GM21737 (cell line): ENCODE measurements at regions not wholly inside any gene's neighbourhood (a gene's known extent, or its start where the extent isn't known, plus 50 kb on each side); places are given as distances from the start of the nearest gene placed in this dataset.
"Not testable (repeated sequence)": the region's sequence is repeated elsewhere in the genome, so short reads cannot be mapped to it uniquely, and the experiment has no call there.

Experiments used
- ATAC-seq: cut with Tn5 transposase; IDR thresholded peaks from one replicate; pipeline ENCODE4 v1.9.1; 2021; ENCODE audit warnings: mild to moderate bottlenecking, moderate library complexity; ENCODE audit not compliant: unreplicated experiment

- no peak for ATAC-seq
Measured at GRCh38 chr21:19490481-19490880, 1086.9 kb upstream of the TMPRSS15 start.

- ATAC-seq = not testable (repeated sequence)
Measured at GRCh38 chr21:19493437-19494241, 1090.1 kb upstream of the TMPRSS15 start.

- ATAC-seq = no peak
Measured at GRCh38 chr21:19501115-19501514, 1097.5 kb upstream of the TMPRSS15 start.

GRCh38 chr21:19507682-19508260, 1104.2 kb upstream of the TMPRSS15 start:
- ATAC-seq = no peak

- no peak for ATAC-seq
Measured at GRCh38 chr21:19508442-19508841, 1104.9 kb upstream of the TMPRSS15 start.

GRCh38 chr21:19508844-19509243, 1105.3 kb upstream of the TMPRSS15 start:
- ATAC-seq = no peak

- ATAC-seq = no peak
Measured at GRCh38 chr21:19510057-19510456, 1106.5 kb upstream of the TMPRSS15 start.

- ATAC-seq = no peak
Measured at GRCh38 chr21:19510653-19511052, 1107.1 kb upstream of the TMPRSS15 start.

GRCh38 chr21:19522381-19522780, 1118.8 kb upstream of the TMPRSS15 start:
- ATAC-seq = no peak

GRCh38 chr21:19523061-19523460, 1119.5 kb upstream of the TMPRSS15 start:
- ATAC-seq = no peak

- ATAC-seq = no peak
Measured at GRCh38 chr21:19523746-19524145, 1120.2 kb upstream of the TMPRSS15 start.

- ATAC-seq = no peak
Measured at GRCh38 chr21:19529031-19529430, 1125.4 kb upstream of the TMPRSS15 start.

- no peak for ATAC-seq
Measured at GRCh38 chr21:19535356-19535755, 1131.8 kb upstream of the TMPRSS15 start.

GRCh38 chr21:19537116-19537515, 1133.5 kb upstream of the TMPRSS15 start:
- ATAC-seq = no peak

- ATAC-seq = no peak
Measured at GRCh38 chr21:19540287-19540686, 1136.7 kb upstream of the TMPRSS15 start.

GRCh38 chr21:19541602-19542001, 1138.0 kb upstream of the TMPRSS15 start:
- no peak for ATAC-seq

GRCh38 chr21:19544493-19544892, 1140.9 kb upstream of the TMPRSS15 start:
- ATAC-seq = not testable (repeated sequence)

- ATAC-seq = no peak
Measured at GRCh38 chr21:19547951-19548840, 1144.6 kb upstream of the TMPRSS15 start.

GRCh38 chr21:19553919-19554615, 1150.5 kb upstream of the TMPRSS15 start:
- no peak for ATAC-seq

- ATAC-seq = no peak
Measured at GRCh38 chr21:19557046-19557445, 1153.5 kb upstream of the TMPRSS15 start.

- no peak for ATAC-seq
Measured at GRCh38 chr21:19557488-19557887, 1153.9 kb upstream of the TMPRSS15 start.
